DOHH2 (cell line): ENCODE measurements at regions not wholly inside any gene's neighbourhood (a gene's known extent, or its start where the extent isn't known, plus 50 kb on each side); places are given as distances from the start of the nearest gene placed in this dataset.

ENCODE experiments used
- H3F3A ChIP-seq: fragments of 200-600 bp; sonication (generic), shearing (Covaris generic); 2 replicates; pipeline ENCODE4 v1.6.0; 2016; ENCODE audit warnings: antibody characterized with exemption, mild to moderate bottlenecking; ENCODE audit not compliant: control insufficient read depth, insufficient read depth
- H3K27ac ChIP-seq: fragments of 200-600 bp; sonication (generic); 2 replicates; pipeline ENCODE4 v1.5.1; 2014; ENCODE audit warnings: low read depth, mild to moderate bottlenecking, low read length, moderate library complexity
- H3K27me3 ChIP-seq: fragments of 200-600 bp; sonication (generic); 2 replicates; pipeline ENCODE4 v1.6.1; 2014; ENCODE audit warnings: mild to moderate bottlenecking, low read length, mixed read lengths; ENCODE audit not compliant: control insufficient read depth
- H3K36me3 ChIP-seq: fragments of 200-600 bp; sonication (generic); 2 replicates; pipeline ENCODE4 v1.6.1; 2014; ENCODE audit warnings: mild to moderate bottlenecking, low read length, moderate library complexity, mixed read lengths; ENCODE audit not compliant: control insufficient read depth
- H3K4me1 ChIP-seq: fragments of 200-600 bp; sonication (generic); 2 replicates; pipeline ENCODE4 v1.6.1; 2014; ENCODE audit warnings: mild to moderate bottlenecking, low read length, mixed read lengths; ENCODE audit not compliant: control insufficient read depth
- H3K4me2 ChIP-seq: fragments of 200-600 bp; sonication (generic); 2 replicates; pipeline ENCODE4 v1.6.0; 2014; ENCODE audit warnings: mild to moderate bottlenecking, low read length, moderate library complexity
- H3K4me3 ChIP-seq: fragments of 200-600 bp; sonication (generic); 2 replicates; pipeline ENCODE4 v1.5.1; 2014; ENCODE audit warnings: mild to moderate bottlenecking, low read length, mixed read lengths
- H3K79me2 ChIP-seq: fragments of 200-600 bp; sonication (generic); 2 replicates; pipeline ENCODE4 v1.6.1; 2014; ENCODE audit warnings: mild to moderate bottlenecking, low read length, mixed read lengths; ENCODE audit not compliant: control insufficient read depth
- H3K9me2 ChIP-seq: fragments of 200-600 bp; sonication (generic); replicated peaks from 2 replicates; pipeline ENCODE4 v1.6.1; 2014; ENCODE audit warnings: mild to moderate bottlenecking, low read length, mixed read lengths; ENCODE audit not compliant: control insufficient read depth
- H3K9me3 ChIP-seq: fragments of 200-600 bp; sonication (generic); 2 replicates; pipeline ENCODE4 v1.6.1; 2014; ENCODE audit warnings: antibody characterized with exemption, low read length, mixed read lengths; ENCODE audit not compliant: control insufficient read depth, insufficient read depth
- H4K20me1 ChIP-seq: fragments of 200-600 bp; sonication (generic); 2 replicates; pipeline ENCODE4 v1.6.0; 2014; ENCODE audit warnings: low read depth, mild to moderate bottlenecking, antibody characterized with exemption, low read length, moderate library complexity; ENCODE audit not compliant: control insufficient read depth, insufficient read depth
- CTCF ChIP-seq: fragments of 200-600 bp; sonication (generic); IDR thresholded peaks from one replicate; pipeline ENCODE4 v1.5.1; 2014; ENCODE audit warnings: antibody characterized with exemption, mild to moderate bottlenecking, low read depth, low read length; ENCODE audit not compliant: poor library complexity, severe bottlenecking
- EZH2phosphoT487 ChIP-seq: fragments of 200-600 bp; sonication (generic); IDR thresholded peaks from 2 replicates; pipeline ENCODE4 v1.6.1; 2017; ENCODE audit warnings: borderline replicate concordance, mild to moderate bottlenecking, antibody characterized with exemption, low read length, moderate library complexity, mixed read lengths

- Histone ChIP-seq H3K27ac (no peak overlapping the region), H3K4me2 (no peak overlapping the region), H3K4me3 (no peak overlapping the region), H3K4me1 (no peaks in the 10 kb centered on the region), H4K20me1 (no peaks in the 10 kb centered on the region), H3K79me2 (no peaks in the 10 kb centered on the region), H3F3A (no peaks in the 10 kb centered on the region), H3K36me3 (no peaks in the 10 kb centered on the region), H3K9me3 (peaks cover 10% of the 10 kb centered on the region; the same call in 1 of the 2 replicates), H3K9me2 (no peaks in the 10 kb centered on the region), H3K27me3 (no peaks in the 10 kb centered on the region)
- no peak for TF ChIP-seq EZH2phosphoT487
- TF ChIP-seq CTCF: no peak
These were observed 169.6 kb downstream of the THBS2 start for GRCh38 chr6:169084067-169084466.

- H3F3A ChIP-seq: no peaks in the 10 kb centered on the region
- no peak overlapping the region for H3K4me2 ChIP-seq
- H3K27me3 ChIP-seq: no peaks in the 10 kb centered on the region
- no peaks in the 10 kb centered on the region for H3K79me2 ChIP-seq
- TF ChIP-seq EZH2phosphoT487 (no peak), CTCF (no peak)
- H3K9me2 ChIP-seq: no peaks in the 10 kb centered on the region
- H3K9me3 ChIP-seq: peaks cover 7% of the 10 kb centered on the region; the same call in 1 of the 2 replicates
- H3K27ac ChIP-seq: no peak overlapping the region
- no peaks in the 10 kb centered on the region for H3K36me3 ChIP-seq
- no peak overlapping the region for H3K4me3 ChIP-seq
- no peaks in the 10 kb centered on the region for H4K20me1 ChIP-seq
- H3K4me1 ChIP-seq: no peaks in the 10 kb centered on the region
These were observed 170.2 kb downstream of the THBS2 start for GRCh38 chr6:169083508-169083874.

- H3K27ac ChIP-seq: no peak overlapping the region
- no peaks in the 10 kb centered on the region for H3K4me1 ChIP-seq
- no peak for TF ChIP-seq EZH2phosphoT487
- no peak for TF ChIP-seq CTCF
- H3K9me2 ChIP-seq: no peaks in the 10 kb centered on the region
- H3K79me2 ChIP-seq: no peaks in the 10 kb centered on the region
- no peaks in the 10 kb centered on the region for H3K27me3 ChIP-seq
- no peak overlapping the region for H3K4me2 ChIP-seq
- H3K4me3 ChIP-seq: no peak overlapping the region
- H4K20me1 ChIP-seq: no peaks in the 10 kb centered on the region
- no peaks in the 10 kb centered on the region for H3K36me3 ChIP-seq
- peaks cover 7% of the 10 kb centered on the region; the same call in 1 of the 2 replicates for H3K9me3 ChIP-seq
- no peaks in the 10 kb centered on the region for H3F3A ChIP-seq
These were observed 170.7 kb downstream of the THBS2 start for GRCh38 chr6:169082817-169083507.
